ENCODE measurements at regions not wholly inside any gene's neighbourhood (a gene's known extent, or its start where the extent isn't known, plus 50 kb on each side); places are given as distances from the start of the nearest gene placed in this dataset.

DNA sequence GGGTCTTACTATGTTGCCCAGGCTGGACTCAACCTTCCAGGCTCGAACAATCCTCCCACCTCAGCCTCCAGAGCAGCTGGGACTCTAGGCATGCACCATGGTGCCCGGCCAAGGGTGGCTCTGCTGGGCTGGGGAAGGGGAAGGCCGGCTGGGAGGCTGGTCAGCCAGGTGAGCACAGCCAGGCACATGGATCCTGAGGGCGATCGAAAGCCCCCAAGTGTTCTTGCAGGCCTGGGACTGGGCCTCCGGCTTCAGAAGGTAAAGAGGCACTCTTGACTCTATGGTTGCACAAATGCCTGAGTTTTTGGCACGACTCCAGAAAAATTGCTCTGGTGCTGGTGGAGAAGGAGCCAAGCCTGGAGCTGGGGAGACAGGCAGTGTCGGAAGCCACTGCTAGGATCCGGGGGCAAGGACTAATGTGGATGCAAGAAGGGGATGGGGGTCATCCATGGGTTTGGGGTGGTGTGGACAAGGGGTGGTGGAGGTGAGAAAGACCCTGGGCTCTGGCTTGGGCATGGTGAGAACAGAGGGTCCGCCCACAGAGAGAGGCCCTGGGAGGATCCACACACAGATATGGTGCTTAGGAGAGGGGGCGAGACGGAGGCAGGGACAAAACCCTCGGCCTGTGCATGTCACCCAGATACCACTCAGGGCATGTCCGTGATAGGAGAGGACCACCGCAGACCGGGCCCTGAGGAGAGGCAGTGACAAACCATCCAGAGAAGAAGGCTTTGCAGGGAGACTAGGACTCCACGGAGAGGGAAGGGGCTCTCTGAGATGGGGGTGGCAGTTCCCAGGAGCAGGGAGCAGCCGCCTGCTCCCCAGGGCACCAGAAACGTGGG lies 51.1 kb upstream of the COL5A1 start:
- H3K36me3 Mint-ChIP-seq, result no peaks in the 10 kb centered on the region
- no peak overlapping the region for H3K4me3 Mint-ChIP-seq
- intact Hi-C loops (cut with micrococcal nuclease), result loop anchor here (10.0 kb wide), 1 partner anchor 146 kb away; no protein-coding TSS in a partner anchor
- H3K4me1 Mint-ChIP-seq, result no peaks in the 10 kb centered on the region
- ATAC-seq, result no peak
- Histone ChIP-seq H3K27ac (ENCODE audit: low read length) (no peak overlapping the region), H3K4me3 (ENCODE audit: low read length) (no peak overlapping the region), H3K4me1 (ENCODE audit: control insufficient read depth, insufficient read depth, low read length) (no peaks in the 10 kb centered on the region), H3K36me3 (ENCODE audit: control insufficient read depth, insufficient read depth, low read length) (no peaks in the 10 kb centered on the region), H3K9me3 (ENCODE audit: control insufficient read depth, insufficient read depth, low read length) (no peaks in the 10 kb centered on the region), H3K27me3 (ENCODE audit: control insufficient read depth, insufficient read depth, low read length) (no peaks in the 10 kb centered on the region)
- TF ChIP-seq, protein P1, sequence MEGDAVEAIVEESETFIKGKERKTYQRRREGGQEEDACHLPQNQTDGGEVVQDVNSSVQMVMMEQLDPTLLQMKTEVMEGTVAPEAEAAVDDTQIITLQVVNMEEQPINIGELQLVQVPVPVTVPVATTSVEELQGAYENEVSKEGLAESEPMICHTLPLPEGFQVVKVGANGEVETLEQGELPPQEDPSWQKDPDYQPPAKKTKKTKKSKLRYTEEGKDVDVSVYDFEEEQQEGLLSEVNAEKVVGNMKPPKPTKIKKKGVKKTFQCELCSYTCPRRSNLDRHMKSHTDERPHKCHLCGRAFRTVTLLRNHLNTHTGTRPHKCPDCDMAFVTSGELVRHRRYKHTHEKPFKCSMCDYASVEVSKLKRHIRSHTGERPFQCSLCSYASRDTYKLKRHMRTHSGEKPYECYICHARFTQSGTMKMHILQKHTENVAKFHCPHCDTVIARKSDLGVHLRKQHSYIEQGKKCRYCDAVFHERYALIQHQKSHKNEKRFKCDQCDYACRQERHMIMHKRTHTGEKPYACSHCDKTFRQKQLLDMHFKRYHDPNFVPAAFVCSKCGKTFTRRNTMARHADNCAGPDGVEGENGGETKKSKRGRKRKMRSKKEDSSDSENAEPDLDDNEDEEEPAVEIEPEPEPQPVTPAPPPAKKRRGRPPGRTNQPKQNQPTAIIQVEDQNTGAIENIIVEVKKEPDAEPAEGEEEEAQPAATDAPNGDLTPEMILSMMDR (IDR thresholded peaks at IDR 0.05), result no peak
- H3K9me3 Mint-ChIP-seq, result no peaks in the 10 kb centered on the region
- peaks cover 0 to 8% of the 10 kb centered on the region in 2 donors for H3K27me3 Mint-ChIP-seq (ENCODE audit: low read depth in 2 of 2)
- no peak for DNase-seq
- H3K27ac Mint-ChIP-seq, result no peak overlapping the region
- WGBS (ENCODE audit: insufficient coverage), result 90% methylated on average over 19 of the region's 19 CpGs

DNA sequence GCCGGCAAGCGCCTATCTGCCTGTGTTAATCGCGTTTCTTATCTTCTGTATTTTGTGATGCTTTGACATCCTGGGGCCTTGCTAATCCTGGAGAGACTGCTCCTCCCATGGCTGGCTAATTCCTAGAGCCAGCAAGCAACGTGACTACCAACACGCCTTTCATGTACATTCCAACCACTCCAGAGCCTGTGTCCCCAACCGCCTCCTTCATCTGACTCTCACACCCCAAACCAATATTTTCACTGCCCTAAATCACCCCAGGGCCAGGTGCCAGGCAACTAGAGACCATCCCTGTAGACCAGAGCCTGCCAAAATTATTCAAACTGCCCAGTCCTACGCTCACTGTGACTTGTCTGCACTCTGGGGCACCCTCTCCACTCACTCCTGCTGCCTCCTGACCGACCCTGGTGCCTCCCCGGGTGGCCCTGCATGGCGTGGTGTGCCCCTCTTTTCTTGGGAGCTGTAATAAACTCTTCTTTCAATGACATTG lies 50.5 kb upstream of the COL5A1 start:
- H3K36me3 ChIP-seq (ENCODE audit: control insufficient read depth, insufficient read depth, low read length), result no peaks in the 10 kb centered on the region
- H3K27me3 Mint-ChIP-seq (ENCODE audit: low read depth in 2 of 2), result peaks cover 0 to 8% of the 10 kb centered on the region in 2 donors
- no peak overlapping the region for H3K27ac Mint-ChIP-seq
- ATAC-seq, result no peak
- TF ChIP-seq, protein P1 (IDR thresholded peaks at IDR 0.05), result no peak
- H3K4me1 ChIP-seq (ENCODE audit: control insufficient read depth, insufficient read depth, low read length), result no peaks in the 10 kb centered on the region
- H3K4me3 Mint-ChIP-seq, result no peak overlapping the region
- H3K4me3 ChIP-seq (ENCODE audit: low read length), result no peak overlapping the region
- no peak for DNase-seq
- 84% methylated on average over 11 of the region's 11 CpGs for WGBS (ENCODE audit: insufficient coverage)
- H3K9me3 Mint-ChIP-seq, result no peaks in the 10 kb centered on the region
- H3K27me3 ChIP-seq (ENCODE audit: control insufficient read depth, insufficient read depth, low read length), result no peaks in the 10 kb centered on the region
- no peaks in the 10 kb centered on the region for H3K4me1 Mint-ChIP-seq
- H3K9me3 ChIP-seq (ENCODE audit: control insufficient read depth, insufficient read depth, low read length), result no peaks in the 10 kb centered on the region
- no peak overlapping the region for H3K27ac ChIP-seq (ENCODE audit: low read length)
- intact Hi-C loops (cut with micrococcal nuclease), result loop anchor here (10.0 kb wide), 1 partner anchor 146 kb away; no protein-coding TSS in a partner anchor
- no peaks in the 10 kb centered on the region for H3K36me3 Mint-ChIP-seq

DNA sequence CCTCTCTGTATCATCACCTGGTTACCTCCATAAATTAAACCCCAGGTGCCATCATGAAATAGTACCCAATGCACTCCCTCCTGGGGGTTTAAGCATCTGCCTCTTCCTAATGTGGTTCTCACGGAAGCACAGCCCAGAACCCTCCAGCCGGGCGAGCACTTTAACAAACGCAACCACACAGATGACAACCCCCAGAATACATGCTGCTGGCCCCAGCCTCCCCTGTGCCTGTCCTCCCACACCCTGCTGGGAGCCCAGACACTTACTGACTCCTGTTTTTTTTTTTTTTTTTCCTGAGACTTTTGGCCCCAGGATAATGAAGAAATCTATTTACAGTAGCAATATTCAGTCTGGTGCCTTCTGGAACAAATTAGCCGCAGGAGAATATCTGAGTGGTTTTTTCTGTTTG lies 50.0 kb upstream of the COL5A1 start:
- ATAC-seq (no peak), DNase-seq (no peak)
- no peak overlapping the region for H3K4me3 Mint-ChIP-seq
- H3K36me3 Mint-ChIP-seq, result no peaks in the 10 kb centered on the region
- TF ChIP-seq, protein P1 (IDR thresholded peaks at IDR 0.05), result no peak
- Histone ChIP-seq H3K4me1 (ENCODE audit: control insufficient read depth, insufficient read depth, low read length) (no peaks in the 10 kb centered on the region), H3K9me3 (ENCODE audit: control insufficient read depth, insufficient read depth, low read length) (no peaks in the 10 kb centered on the region), H3K4me3 (ENCODE audit: low read length) (no peak overlapping the region), H3K36me3 (ENCODE audit: control insufficient read depth, insufficient read depth, low read length) (no peaks in the 10 kb centered on the region), H3K27ac (ENCODE audit: low read length) (no peak overlapping the region), H3K27me3 (ENCODE audit: control insufficient read depth, insufficient read depth, low read length) (no peaks in the 10 kb centered on the region)
- 89% methylated on average over 5 of the region's 5 CpGs for WGBS (ENCODE audit: insufficient coverage)
- peaks cover 0 to 8% of the 10 kb centered on the region in 2 donors for H3K27me3 Mint-ChIP-seq (ENCODE audit: low read depth in 2 of 2)
- H3K4me1 Mint-ChIP-seq, result no peaks in the 10 kb centered on the region
- H3K9me3 Mint-ChIP-seq, result no peaks in the 10 kb centered on the region
- intact Hi-C loops (cut with micrococcal nuclease), result loop anchor here (10.0 kb wide), 1 partner anchor 147 kb away; no protein-coding TSS in a partner anchor
- no peak overlapping the region for H3K27ac Mint-ChIP-seq

All from natural killer cell (primary cell).